OCI-LY1 (cell line): ENCODE measurements at regions not wholly inside any gene's neighbourhood (a gene's known extent, or its start where the extent isn't known, plus 50 kb on each side); places are given as distances from the start of the nearest gene placed in this dataset.

Experiments
- H2AFZ ChIP-seq: fragments of 200-600 bp; sonication (generic), shearing (Covaris generic); 2 replicates; pipeline ENCODE4 v1.6.0; 2014; ENCODE audit warnings: antibody characterized with exemption, mild to moderate bottlenecking, low read length
- H3F3A ChIP-seq: fragments of 200-600 bp; sonication (generic), shearing (Covaris generic); 2 replicates; pipeline ENCODE4 v1.6.0; 2014; ENCODE audit warnings: mild to moderate bottlenecking, antibody characterized with exemption, low read length, moderate library complexity; ENCODE audit not compliant: insufficient read depth
- H3K27ac ChIP-seq: fragments of 200-600 bp; sonication (generic); 2 replicates; pipeline ENCODE4 v1.5.1; 2014; ENCODE audit warnings: low read length, mixed run types, mild to moderate bottlenecking, low read depth; ENCODE audit not compliant: poor library complexity, severe bottlenecking
- H3K27me3 ChIP-seq: fragments of 200-600 bp; sonication (generic); 2 replicates; pipeline ENCODE4 v1.6.0; 2014; ENCODE audit warnings: antibody characterized with exemption, mild to moderate bottlenecking, low read length, moderate library complexity; ENCODE audit not compliant: insufficient read depth
- H3K36me3 ChIP-seq: fragments of 200-600 bp; sonication (generic); 2 replicates; pipeline ENCODE4 v1.6.1; 2014; ENCODE audit warnings: mild to moderate bottlenecking, antibody characterized with exemption, low read length, moderate library complexity, mixed read lengths; ENCODE audit not compliant: insufficient read depth
- H3K4me1 ChIP-seq: fragments of 200-600 bp; sonication (generic); 2 replicates; pipeline ENCODE4 v1.5.1; 2014; ENCODE audit warnings: mild to moderate bottlenecking, low read length, moderate library complexity; ENCODE audit not compliant: insufficient read depth, severe bottlenecking
- H3K4me2 ChIP-seq: fragments of 200-600 bp; sonication (generic), shearing (Covaris generic); 2 replicates; pipeline ENCODE4 v1.6.1; 2014; ENCODE audit warnings: low read length
- H3K4me3 ChIP-seq: fragments of 200-600 bp; sonication (generic); 2 replicates; pipeline ENCODE4 v1.5.1; 2014; ENCODE audit warnings: low read length, low read depth, mild to moderate bottlenecking, mixed read lengths; ENCODE audit not compliant: poor library complexity, severe bottlenecking
- H3K79me2 ChIP-seq: fragments of 200-600 bp; shearing (Covaris generic); 2 replicates; pipeline ENCODE4 v1.6.1; 2016; ENCODE audit warnings: mixed run types, low read length, mixed read lengths; ENCODE audit not compliant: insufficient read depth
- H3K9ac ChIP-seq: fragments of 200-600 bp; sonication (generic), shearing (Covaris generic); 2 replicates; pipeline ENCODE4 v1.6.1; 2014; ENCODE audit warnings: mild to moderate bottlenecking, low read length, mixed read lengths
- H3K9me2 ChIP-seq: fragments of 200-600 bp; sonication (generic), shearing (Covaris generic); 2 replicates; pipeline ENCODE4 v1.6.1; 2014; ENCODE audit warnings: low read depth, mild to moderate bottlenecking, low read length, mixed read lengths
- H3K9me3 ChIP-seq: fragments of 200-600 bp; shearing (Covaris generic); 2 replicates; pipeline ENCODE4 v1.6.1; 2014; ENCODE audit warnings: low read length, mixed read lengths
- H4K20me1 ChIP-seq: fragments of 200-600 bp; sonication (generic), shearing (Covaris generic); 2 replicates; pipeline ENCODE4 v1.6.0; 2016; ENCODE audit warnings: mild to moderate bottlenecking, low read length; ENCODE audit not compliant: insufficient read depth
- EZH2 ChIP-seq: fragments of 200-600 bp; sonication (generic), shearing (Covaris generic); IDR thresholded peaks from 2 replicates; pipeline ENCODE4 v1.8.0; 2017; ENCODE audit warnings: borderline replicate concordance, mixed run types, mild to moderate bottlenecking, antibody characterized with exemption, low read length, moderate library complexity, mixed read lengths
- TF ChIP-seq, protein P1 (sequence below): fragments of 200-600 bp; sonication (generic), shearing (Covaris generic); IDR thresholded peaks from 2 replicates; pipeline ENCODE4 v1.5.1; 2017; ENCODE audit warnings: mild to moderate bottlenecking, antibody characterized with exemption, low read length, moderate library complexity, mixed read lengths

DNA sequence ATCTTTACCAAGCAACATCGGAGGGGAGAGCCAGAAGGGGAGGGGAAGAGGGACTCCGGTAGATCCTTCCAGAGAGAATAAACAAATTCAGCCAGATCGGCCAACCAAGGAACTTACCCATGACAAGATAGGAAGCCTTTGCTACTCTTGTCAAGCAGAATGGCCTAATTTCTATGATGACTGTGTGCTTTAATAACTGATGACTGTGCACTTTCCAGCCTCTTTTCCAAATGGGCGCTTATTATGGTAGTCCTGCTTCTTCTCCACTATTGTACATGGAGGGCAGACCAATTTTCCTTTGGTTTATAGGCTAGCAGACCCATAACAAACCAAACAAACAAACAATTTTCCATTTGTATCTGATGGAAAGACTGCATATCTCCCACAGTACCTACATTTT lies 163.8 kb upstream of the RFX3 start:
- H3K9ac ChIP-seq: no peak overlapping the region
- H4K20me1 ChIP-seq: no peaks in the 10 kb centered on the region; the same call in 1 of the 2 replicates
- no peaks in the 10 kb centered on the region for H3K27me3 ChIP-seq
- no peak overlapping the region for H3K27ac ChIP-seq
- H2AFZ ChIP-seq: no peak overlapping the region
- no peaks in the 10 kb centered on the region for H3K4me1 ChIP-seq
- H3K9me2 ChIP-seq: no peaks in the 10 kb centered on the region
- no peaks in the 10 kb centered on the region for H3K36me3 ChIP-seq
- H3K9me3 ChIP-seq: no peaks in the 10 kb centered on the region
- H3K4me3 ChIP-seq: no peak overlapping the region
- no peaks in the 10 kb centered on the region for H3F3A ChIP-seq
- TF ChIP-seq, protein P1, sequence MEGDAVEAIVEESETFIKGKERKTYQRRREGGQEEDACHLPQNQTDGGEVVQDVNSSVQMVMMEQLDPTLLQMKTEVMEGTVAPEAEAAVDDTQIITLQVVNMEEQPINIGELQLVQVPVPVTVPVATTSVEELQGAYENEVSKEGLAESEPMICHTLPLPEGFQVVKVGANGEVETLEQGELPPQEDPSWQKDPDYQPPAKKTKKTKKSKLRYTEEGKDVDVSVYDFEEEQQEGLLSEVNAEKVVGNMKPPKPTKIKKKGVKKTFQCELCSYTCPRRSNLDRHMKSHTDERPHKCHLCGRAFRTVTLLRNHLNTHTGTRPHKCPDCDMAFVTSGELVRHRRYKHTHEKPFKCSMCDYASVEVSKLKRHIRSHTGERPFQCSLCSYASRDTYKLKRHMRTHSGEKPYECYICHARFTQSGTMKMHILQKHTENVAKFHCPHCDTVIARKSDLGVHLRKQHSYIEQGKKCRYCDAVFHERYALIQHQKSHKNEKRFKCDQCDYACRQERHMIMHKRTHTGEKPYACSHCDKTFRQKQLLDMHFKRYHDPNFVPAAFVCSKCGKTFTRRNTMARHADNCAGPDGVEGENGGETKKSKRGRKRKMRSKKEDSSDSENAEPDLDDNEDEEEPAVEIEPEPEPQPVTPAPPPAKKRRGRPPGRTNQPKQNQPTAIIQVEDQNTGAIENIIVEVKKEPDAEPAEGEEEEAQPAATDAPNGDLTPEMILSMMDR: no peak
- TF ChIP-seq EZH2: no peak
- H3K4me2 ChIP-seq: no peak overlapping the region
- no peaks in the 10 kb centered on the region for H3K79me2 ChIP-seq

DNA sequence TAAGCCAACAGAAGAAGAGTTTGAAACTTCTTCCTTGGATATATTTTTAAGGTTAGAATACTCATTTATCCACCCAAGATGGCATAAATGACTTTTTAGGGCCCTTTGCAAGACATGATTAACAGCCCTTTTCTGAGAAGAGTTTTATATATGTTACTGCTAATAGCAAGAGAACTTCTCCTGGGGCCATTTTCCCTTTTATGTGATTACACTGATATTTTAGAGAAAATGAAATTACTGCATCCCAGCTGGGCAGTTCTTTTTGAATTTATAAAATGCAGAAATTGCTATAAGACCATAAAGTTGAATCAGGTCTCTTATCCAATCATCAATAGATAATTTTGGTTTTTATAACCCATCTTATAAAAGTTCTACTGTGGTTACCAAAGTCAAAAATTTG lies 161.3 kb upstream of the RFX3 start:
- H3K4me2 ChIP-seq: no peak overlapping the region
- no peaks in the 10 kb centered on the region for H3K27me3 ChIP-seq
- H3K9me2 ChIP-seq: no peaks in the 10 kb centered on the region
- no peaks in the 10 kb centered on the region; the same call in 1 of the 2 replicates for H4K20me1 ChIP-seq
- no peak overlapping the region for H2AFZ ChIP-seq
- no peaks in the 10 kb centered on the region for H3K79me2 ChIP-seq
- H3K27ac ChIP-seq: no peak overlapping the region
- H3K4me1 ChIP-seq: no peaks in the 10 kb centered on the region
- H3K9ac ChIP-seq: no peak overlapping the region
- H3K9me3 ChIP-seq: no peaks in the 10 kb centered on the region
- no peaks in the 10 kb centered on the region for H3F3A ChIP-seq
- TF ChIP-seq EZH2: no peak
- H3K4me3 ChIP-seq: no peak overlapping the region
- H3K36me3 ChIP-seq: no peaks in the 10 kb centered on the region

DNA sequence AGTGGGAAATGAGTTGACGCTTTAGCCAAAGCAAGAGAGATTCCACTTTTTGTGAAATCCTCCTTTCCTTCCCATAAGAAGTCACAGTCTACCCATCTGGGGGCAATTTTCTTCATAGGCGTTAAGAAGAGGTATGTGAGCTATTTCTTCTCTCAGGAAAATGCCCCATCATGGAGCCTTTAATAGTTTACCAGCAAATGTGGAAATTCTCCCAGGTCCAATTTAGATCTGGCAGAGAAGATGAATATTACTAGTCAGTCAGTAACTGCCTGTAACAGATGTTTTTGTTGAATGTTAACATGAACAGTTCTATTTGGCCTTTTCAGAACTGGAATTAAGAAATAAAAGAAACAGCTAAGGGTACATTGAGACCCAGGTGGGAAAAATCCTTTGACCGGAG lies 156.4 kb upstream of the RFX3 start:
- Histone ChIP-seq H3K36me3 (no peaks in the 10 kb centered on the region), H3K4me2 (no peak overlapping the region), H3K27me3 (no peaks in the 10 kb centered on the region), H3K27ac (no peak overlapping the region), H3K79me2 (no peaks in the 10 kb centered on the region), H2AFZ (no peak overlapping the region), H3K9ac (no peak overlapping the region), H3K4me1 (no peaks in the 10 kb centered on the region), H3K4me3 (no peak overlapping the region), H4K20me1 (no peaks in the 10 kb centered on the region; the same call in 1 of the 2 replicates), H3K9me2 (no peaks in the 10 kb centered on the region), H3F3A (no peaks in the 10 kb centered on the region), H3K9me3 (no peaks in the 10 kb centered on the region)
- TF ChIP-seq EZH2: no peak
- TF ChIP-seq, protein P1: no peak

DNA sequence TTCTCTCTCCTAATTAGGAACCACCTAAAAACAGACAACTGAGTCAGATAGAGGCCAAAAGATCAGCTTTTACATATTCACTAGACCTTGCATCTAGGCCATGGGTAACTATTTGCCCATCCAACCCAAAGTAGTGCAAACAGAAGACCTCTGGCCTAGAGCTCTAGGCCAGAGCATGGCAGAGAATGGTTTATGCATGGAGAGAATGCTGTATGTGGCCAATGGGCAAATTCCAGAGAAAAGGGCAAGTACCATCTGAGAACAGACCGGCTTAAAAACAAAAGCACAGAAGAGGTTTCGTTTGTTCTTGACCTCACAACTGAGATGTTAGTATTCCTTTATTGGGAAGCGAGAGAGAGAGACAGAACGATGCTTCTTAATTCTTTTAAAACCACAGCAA lies 151.7 kb upstream of the RFX3 start:
- Histone ChIP-seq H3F3A (no peaks in the 10 kb centered on the region), H3K9me3 (no peaks in the 10 kb centered on the region), H3K4me1 (no peaks in the 10 kb centered on the region), H3K9me2 (no peaks in the 10 kb centered on the region), H3K36me3 (no peaks in the 10 kb centered on the region), H4K20me1 (no peaks in the 10 kb centered on the region), H3K4me3 (no peak overlapping the region), H3K27ac (no peak overlapping the region), H3K79me2 (no peaks in the 10 kb centered on the region), H3K9ac (no peak overlapping the region), H3K27me3 (no peaks in the 10 kb centered on the region), H2AFZ (no peak overlapping the region), H3K4me2 (no peak overlapping the region)
- TF ChIP-seq, protein P1: no peak
- TF ChIP-seq EZH2: no peak
